Keratinocyte (primary cell): ENCODE measurements at regions not wholly inside any gene's neighbourhood (a gene's known extent, or its start where the extent isn't known, plus 50 kb on each side); places are given as distances from the start of the nearest gene placed in this dataset.

Source experiments
- DNase-seq: peaks from one replicate; pipeline ENCODE4 v3.0.0-alpha.2; 2011; ENCODE audit warnings: low read depth, missing footprints, low spot score
- FAIRE-seq: peaks from 2 replicates; lab custom pipeline; 2011; peaks lifted over from hg19 to GRCh38; lab: Jason Lieb, UNC
- H2AFZ ChIP-seq: 2 replicates; pipeline ENCODE4 v1.6.0; 2012; ENCODE audit warnings: low read length, control low read depth, inconsistent platforms; ENCODE audit not compliant: control insufficient read depth
- H3K27ac ChIP-seq: 2 replicates; pipeline ENCODE4 v1.5.1; 2011; ENCODE audit warnings: low read length; ENCODE audit not compliant: control insufficient read depth, insufficient read depth
- H3K27me3 ChIP-seq: 3 replicates; pipeline ENCODE4 v1.6.0; 2011; ENCODE audit warnings: low read length; ENCODE audit not compliant: control insufficient read depth, insufficient read depth; ENCODE audit errors: extremely low read depth
- H3K36me3 ChIP-seq, 2 experiments: 2 replicates in 1 of 2; 3 replicates in 1 of 2; pipeline ENCODE4 v1.5.1; 2011; ENCODE audit warnings: low read length in 2 of 2, mild to moderate bottlenecking in 1 of 2; ENCODE audit not compliant: control insufficient read depth in 2 of 2, insufficient read depth in 2 of 2; ENCODE audit errors: extremely low read depth in 1 of 2
- H3K4me1 ChIP-seq: 3 replicates; pipeline ENCODE4 v1.5.1; 2011; ENCODE audit warnings: low read length; ENCODE audit not compliant: control insufficient read depth, insufficient read depth; ENCODE audit errors: extremely low read depth
- H3K4me2 ChIP-seq: 3 replicates; pipeline ENCODE4 v1.6.0; 2011; ENCODE audit warnings: low read depth, low read length; ENCODE audit not compliant: control insufficient read depth, insufficient read depth; ENCODE audit errors: extremely low read depth
- H3K4me3 ChIP-seq, 3 experiments: fragments of 200-600 bp in 1 of 3; sonication (generic) in 1 of 3; 2 replicates in 2 of 3; 3 replicates in 1 of 3; pipeline ENCODE4 v1.5.1; 2011 to 2016; ENCODE audit warnings: low read length in 3 of 3, mild to moderate bottlenecking in 3 of 3, control low read depth in 2 of 3, inconsistent platforms in 1 of 3, low read depth in 1 of 3, mixed read lengths in 1 of 3, mixed run types in 1 of 3, moderate library complexity in 1 of 3; ENCODE audit not compliant: control insufficient read depth in 2 of 3, insufficient read depth in 2 of 3; ENCODE audit errors: extremely low read depth in 1 of 3
- H3K79me2 ChIP-seq: 2 replicates; pipeline ENCODE4 v1.6.0; 2012; ENCODE audit warnings: low read length; ENCODE audit not compliant: control insufficient read depth, insufficient read depth
- H3K9ac ChIP-seq: 3 replicates; pipeline ENCODE4 v1.6.0; 2011; ENCODE audit warnings: low read length; ENCODE audit not compliant: control insufficient read depth, insufficient read depth; ENCODE audit errors: extremely low read depth
- H3K9me1 ChIP-seq: 3 replicates; pipeline ENCODE4 v1.6.0; 2011; ENCODE audit warnings: low read length; ENCODE audit not compliant: control insufficient read depth, insufficient read depth; ENCODE audit errors: extremely low read depth
- H3K9me3 ChIP-seq: 2 replicates; pipeline ENCODE4 v1.5.1; 2012; ENCODE audit warnings: low read depth, low read length; ENCODE audit not compliant: control insufficient read depth
- H4K20me1 ChIP-seq: 3 replicates; pipeline ENCODE4 v1.6.0; 2011; ENCODE audit warnings: low read length; ENCODE audit not compliant: control insufficient read depth, insufficient read depth; ENCODE audit errors: extremely low read depth
- CTCF ChIP-seq, 3 experiments: IDR thresholded peaks in 1 of 3; conservative IDR thresholded peaks in 1 of 3; optimal IDR thresholded peaks in 1 of 3; 2 replicates in 2 of 3; 3 replicates in 1 of 3; pipeline versions ENCODE3 to v1.5.1; 2011; ENCODE audit warnings: low read length in 3 of 3, mild to moderate bottlenecking in 3 of 3, moderate library complexity in 2 of 3, control low read depth in 1 of 3, inconsistent platforms in 1 of 3; ENCODE audit not compliant: insufficient read depth in 2 of 3; ENCODE audit errors: extremely low read depth in 1 of 3
- EZH2 ChIP-seq: IDR thresholded peaks from one replicate; pipeline ENCODE4 v1.6.1; 2012; ENCODE audit warnings: inconsistent platforms, mild to moderate bottlenecking, low read length, moderate library complexity
- dilution Hi-C: fragments of 300-500 bp; cut with MboI; formaldehyde crosslinking; loops from one replicate; pipeline ENCODE4 v1.7.0; 2020; ENCODE audit warnings: low sequenced_read_pairs; ENCODE audit not compliant: extremely low pct_ligation_motif_present

GRCh38 chr4:188778905-188779304 lies 639.7 kb downstream of the TRIML1 start:
- H3K9me3 ChIP-seq = no peaks in the 10 kb centered on the region
- H3K9me1 ChIP-seq = no peaks in the 10 kb centered on the region
- no peak overlapping the region for H3K4me2 ChIP-seq
- no peaks in the 10 kb centered on the region for H4K20me1 ChIP-seq
- TF ChIP-seq EZH2 (no peak), CTCF (optimal IDR thresholded peaks at IDR 0.05 in 1 of 3, IDR thresholded peaks at IDR 0.05 in 1 of 3, conservative IDR thresholded peaks at IDR 0.05 in 1 of 3; ENCODE audit: extremely low read depth in 1 of 3, insufficient read depth in 2 of 3, low read length in 3 of 3) (no peak)
- H3K27me3 ChIP-seq = no peaks in the 10 kb centered on the region
- H3K4me1 ChIP-seq = no peaks in the 10 kb centered on the region
- no peak for FAIRE-seq
- H3K27ac ChIP-seq = no peak overlapping the region
- no peaks in the 10 kb centered on the region for H3K79me2 ChIP-seq
- no peak overlapping the region for H3K4me3 ChIP-seq
- H2AFZ ChIP-seq = no peak overlapping the region
- dilution Hi-C loops = no loop called here
- H3K36me3 ChIP-seq = no peaks in the 10 kb centered on the region
- DNase-seq = no peak
- no peak overlapping the region for H3K9ac ChIP-seq

DNA sequence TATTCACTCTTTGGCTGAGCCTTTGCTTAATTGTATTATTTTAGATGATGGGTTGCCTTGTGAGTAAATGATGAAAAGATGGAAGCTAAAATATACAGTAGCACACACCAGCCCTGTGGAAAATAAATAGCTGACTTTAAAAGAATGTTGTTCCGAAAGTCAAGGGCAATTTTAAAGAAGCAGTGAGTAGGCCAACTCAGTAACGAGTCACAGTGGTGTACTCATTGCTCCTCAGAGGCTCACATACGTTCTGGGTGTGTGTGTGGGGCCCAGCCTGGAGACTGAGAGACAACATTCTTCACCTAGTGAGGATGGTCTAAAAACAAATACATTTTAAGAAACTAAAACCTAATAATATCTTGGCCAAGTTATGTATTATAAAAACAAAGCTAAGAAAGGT lies 640.3 kb downstream of the TRIML1 start:
- FAIRE-seq = no peak
- Histone ChIP-seq H3K9me1 (no peaks in the 10 kb centered on the region), H3K27ac (no peak overlapping the region), H2AFZ (no peak overlapping the region), H3K4me3 (no peak overlapping the region), H3K79me2 (no peaks in the 10 kb centered on the region), H3K4me2 (no peak overlapping the region), H3K4me1 (no peaks in the 10 kb centered on the region), H4K20me1 (no peaks in the 10 kb centered on the region), H3K27me3 (no peaks in the 10 kb centered on the region), H3K9me3 (no peaks in the 10 kb centered on the region), H3K9ac (no peak overlapping the region), H3K36me3 (no peaks in the 10 kb centered on the region)
- no peak for DNase-seq
- TF ChIP-seq EZH2 (no peak), CTCF (optimal IDR thresholded peaks at IDR 0.05 in 1 of 3, IDR thresholded peaks at IDR 0.05 in 1 of 3, conservative IDR thresholded peaks at IDR 0.05 in 1 of 3; ENCODE audit: extremely low read depth in 1 of 3, insufficient read depth in 2 of 3, low read length in 3 of 3) (no peak)
- dilution Hi-C loops = no loop called here
